HG02885 (cell line): ENCODE measurements at regions not wholly inside any gene's neighbourhood (a gene's known extent, or its start where the extent isn't known, plus 50 kb on each side); places are given as distances from the start of the nearest gene placed in this dataset.

Experiments used
- ATAC-seq: cut with Tn5 transposase; IDR thresholded peaks from one replicate; pipeline ENCODE4 v1.9.1; 2021; ENCODE audit warnings: mild to moderate bottlenecking; ENCODE audit not compliant: unreplicated experiment, poor library complexity

GRCh38 chr1:82245345-82246014 lies 444.7 kb downstream of the ADGRL2 start:
- no peak for ATAC-seq

- ATAC-seq = no peak
Measured at GRCh38 chr1:82240571-82240970, 439.8 kb downstream of the ADGRL2 start.

GRCh38 chr1:82230667-82231066 lies 429.9 kb downstream of the ADGRL2 start:
- no peak for ATAC-seq

- ATAC-seq = no peak
Measured at GRCh38 chr1:82227306-82228095, 426.8 kb downstream of the ADGRL2 start.

GRCh38 chr1:82226186-82226505 lies 425.4 kb downstream of the ADGRL2 start:
- no peak for ATAC-seq

- no peak for ATAC-seq
Measured at GRCh38 chr1:82225421-82226185, 424.9 kb downstream of the ADGRL2 start.

GRCh38 chr1:82223091-82223490 lies 422.4 kb downstream of the ADGRL2 start:
- no peak for ATAC-seq

GRCh38 chr1:82221721-82222120 lies 421.0 kb downstream of the ADGRL2 start:
- no peak for ATAC-seq

- ATAC-seq = no peak
Measured at GRCh38 chr1:82220754-82221153, 420.0 kb downstream of the ADGRL2 start.

GRCh38 chr1:82219841-82220240 lies 419.1 kb downstream of the ADGRL2 start:
- no peak for ATAC-seq

- no peak for ATAC-seq
Measured at GRCh38 chr1:82218846-82219245, 418.1 kb downstream of the ADGRL2 start.

GRCh38 chr1:82215853-82216175 lies 415.1 kb downstream of the ADGRL2 start:
- no peak for ATAC-seq

- ATAC-seq = no peak
Measured at GRCh38 chr1:82215056-82215852, 414.5 kb downstream of the ADGRL2 start.

- no peak for ATAC-seq
Measured at GRCh38 chr1:82214606-82215005, 413.9 kb downstream of the ADGRL2 start.

- ATAC-seq = no peak
Measured at GRCh38 chr1:82197606-82198005, 396.9 kb downstream of the ADGRL2 start.

- ATAC-seq = no peak
Measured at GRCh38 chr1:82195245-82195644, 394.5 kb downstream of the ADGRL2 start.

GRCh38 chr1:82185084-82185483 lies 384.4 kb downstream of the ADGRL2 start:
- ATAC-seq = no peak

GRCh38 chr1:82181846-82182245 lies 381.1 kb downstream of the ADGRL2 start:
- no peak for ATAC-seq

- no peak for ATAC-seq
Measured at GRCh38 chr1:82179131-82179530, 378.4 kb downstream of the ADGRL2 start.

- no peak for ATAC-seq
Measured at GRCh38 chr1:82177192-82177591, 376.5 kb downstream of the ADGRL2 start.

- ATAC-seq = no peak
Measured at GRCh38 chr1:82171955-82172354, 371.2 kb downstream of the ADGRL2 start.
